CD4-positive, alpha-beta T cell treated with Interferon alpha-2 for 1 hour (primary cell): ENCODE measurements at regions not wholly inside any gene's neighbourhood (a gene's known extent, or its start where the extent isn't known, plus 50 kb on each side); places are given as distances from the start of the nearest gene placed in this dataset.

Experiments
- DNase-seq, 2 donors: peaks; one replicate each; pipeline ENCODE4 v3.0.0-alpha.2; 2020 to 2022

DNA sequence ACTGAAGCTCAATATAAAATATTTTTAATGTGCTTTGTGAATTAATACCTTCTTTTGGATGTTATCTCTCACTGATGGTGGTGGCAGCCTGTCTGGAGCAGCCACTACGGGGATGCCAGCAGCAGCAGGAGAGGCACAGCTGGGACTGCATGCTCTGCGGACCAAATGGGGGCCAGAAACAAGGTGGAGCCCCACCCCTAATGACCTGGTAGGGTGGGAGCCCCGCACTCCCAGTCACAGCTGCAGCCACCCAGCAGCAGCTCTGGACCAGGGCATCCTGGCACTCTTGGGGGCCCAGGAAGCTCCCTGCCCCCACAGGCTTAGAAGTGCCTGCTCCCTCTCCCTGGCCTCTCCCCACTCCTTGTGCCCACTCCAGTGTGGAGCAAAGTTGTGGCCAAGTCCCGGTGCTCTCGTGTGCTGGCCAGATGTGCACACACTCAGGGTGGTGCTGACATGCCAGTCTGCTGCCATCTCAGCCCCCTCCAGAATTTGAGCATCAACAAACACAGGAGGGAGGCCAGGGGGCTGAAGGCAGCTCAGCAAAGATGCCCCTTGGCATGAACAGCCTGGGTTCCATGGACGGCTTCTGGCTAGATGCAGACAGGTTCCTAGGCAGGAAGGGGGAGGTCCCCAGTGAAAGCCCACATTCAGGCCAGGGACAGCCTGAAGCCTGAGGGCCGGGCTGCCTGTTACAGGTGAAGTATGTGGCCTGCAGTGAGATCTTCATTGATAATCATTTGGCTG is 696.7 kb upstream of the SLITRK5 start:
- DNase-seq, result no peak

DNA sequence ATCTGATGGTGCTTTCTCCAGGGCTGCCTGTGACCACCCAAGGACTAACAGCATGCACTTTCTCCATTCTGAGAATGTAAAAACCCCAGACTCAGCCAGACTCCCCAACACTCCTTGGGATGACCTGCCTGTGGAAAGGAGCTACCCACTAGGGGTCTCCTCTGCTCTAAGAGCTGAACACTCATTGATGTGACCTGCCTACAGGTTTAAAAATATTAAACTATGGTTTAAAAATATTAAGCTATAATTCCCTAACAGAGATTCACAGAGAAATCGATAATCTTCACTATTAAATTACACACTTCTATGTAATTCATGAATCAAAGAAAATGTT is 696.2 kb upstream of the SLITRK5 start:
- no peak for DNase-seq

DNA sequence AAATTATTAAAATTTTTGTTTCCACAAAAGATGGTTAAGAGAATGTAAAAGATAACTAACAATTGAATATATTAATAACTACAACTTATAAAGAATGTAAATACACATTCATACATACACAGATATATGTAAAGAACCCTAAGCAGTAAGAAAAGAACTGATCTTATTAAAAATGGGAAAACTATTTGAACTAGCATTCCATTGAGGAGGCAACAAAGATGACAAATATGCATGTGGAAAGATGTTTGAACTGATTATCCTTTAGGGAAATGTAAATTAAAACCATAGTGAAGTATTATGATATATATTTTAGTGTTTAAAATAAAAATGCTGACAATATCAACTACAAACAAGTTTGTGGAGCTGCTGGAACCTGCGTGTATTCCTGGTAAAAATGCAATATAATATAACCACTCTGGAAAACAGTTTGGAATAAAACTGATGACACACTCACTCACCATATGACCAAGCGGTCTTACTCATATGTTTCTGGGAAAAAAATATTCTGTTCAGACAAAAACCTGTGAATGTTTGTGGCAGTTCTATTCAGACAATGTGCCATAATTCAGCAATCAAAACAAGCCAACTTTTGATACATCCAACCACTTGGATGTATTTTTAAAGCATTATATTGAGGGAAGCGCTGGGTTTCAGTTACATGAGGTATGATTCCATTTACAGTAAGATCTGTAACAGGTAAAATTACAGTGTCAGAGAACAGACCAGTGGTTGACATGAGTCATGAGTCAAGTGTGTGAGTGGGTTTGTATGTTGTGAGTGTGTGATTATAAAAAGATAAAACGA is 694.4 kb upstream of the SLITRK5 start:
- DNase-seq, result no peak

DNA sequence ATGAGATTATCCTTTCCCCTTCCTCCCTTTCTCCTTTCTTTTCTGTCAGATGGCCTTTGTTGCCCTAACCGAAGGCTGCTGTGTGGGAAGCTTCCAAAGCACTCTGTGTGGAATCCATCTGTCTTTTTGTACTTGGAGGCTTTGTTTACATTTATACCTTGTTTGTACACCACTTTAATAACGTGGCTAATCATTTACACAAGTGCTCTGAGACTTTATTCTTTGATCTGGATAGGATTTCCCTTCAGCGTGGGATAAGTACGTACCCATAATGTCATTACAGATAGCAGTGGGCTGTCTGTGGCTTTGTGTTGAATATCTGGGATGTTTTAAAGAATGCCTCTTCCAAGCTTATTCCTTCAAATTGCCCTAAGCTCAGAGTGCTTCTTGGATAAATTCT is 684.7 kb upstream of the SLITRK5 start:
- no peak for DNase-seq

DNA sequence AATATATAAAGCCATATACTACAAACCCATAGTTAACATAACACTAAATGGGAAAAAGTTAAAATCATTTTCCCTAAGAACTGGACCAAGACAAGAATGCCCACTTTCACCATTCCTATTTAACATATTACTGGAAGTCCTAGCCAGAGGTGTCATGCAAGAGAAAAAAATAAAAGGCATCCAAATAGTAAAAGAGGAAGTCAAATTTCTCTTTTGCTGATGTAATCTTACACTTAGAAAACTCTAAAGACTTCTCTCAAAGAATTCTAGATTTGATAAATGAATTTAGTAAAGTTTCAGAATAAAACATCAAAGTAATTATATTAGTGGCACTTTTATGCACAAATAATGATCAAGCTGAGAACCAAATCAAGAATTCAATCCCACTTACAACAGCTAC is 678.9 kb upstream of the SLITRK5 start:
- DNase-seq, result no peak

DNA sequence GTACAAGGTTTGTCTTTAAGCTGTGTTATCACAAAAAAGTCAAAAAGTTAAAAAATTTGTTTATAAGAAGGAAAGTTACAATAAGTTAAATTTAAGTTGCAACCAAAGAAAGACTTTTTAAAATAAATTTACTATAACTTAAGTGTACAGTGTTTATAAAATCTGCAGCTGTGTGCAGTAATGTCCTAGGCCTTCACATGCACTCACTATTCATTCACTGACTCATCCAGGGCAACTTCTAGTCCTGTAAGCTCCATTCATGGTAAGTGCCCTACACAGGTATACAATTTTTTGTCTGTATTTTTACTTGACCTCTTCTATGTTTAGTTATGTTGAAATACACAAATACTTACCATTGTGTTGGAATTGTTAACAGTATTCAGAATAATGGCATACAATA is 667.9 kb upstream of the SLITRK5 start:
- no peak for DNase-seq

DNA sequence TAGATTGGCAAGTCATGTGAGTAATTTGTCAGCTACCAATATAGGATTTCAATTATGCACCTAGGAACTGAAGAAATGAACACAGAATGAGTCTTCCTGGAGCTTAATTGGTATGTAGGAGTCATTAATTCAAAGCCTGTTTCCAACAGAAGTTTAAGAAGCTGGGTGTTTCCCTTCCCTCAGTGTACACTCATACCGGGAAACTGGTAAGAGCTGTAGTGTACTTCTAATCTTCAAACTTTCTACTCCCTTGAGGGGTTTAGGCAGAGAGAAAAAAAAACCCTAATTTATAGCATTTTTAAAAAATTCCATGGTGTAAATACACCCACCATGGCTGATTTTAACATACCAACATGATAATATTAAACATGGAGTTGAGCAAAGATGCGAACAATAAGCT is 665.7 kb upstream of the SLITRK5 start:
- DNase-seq, result no peak

DNA sequence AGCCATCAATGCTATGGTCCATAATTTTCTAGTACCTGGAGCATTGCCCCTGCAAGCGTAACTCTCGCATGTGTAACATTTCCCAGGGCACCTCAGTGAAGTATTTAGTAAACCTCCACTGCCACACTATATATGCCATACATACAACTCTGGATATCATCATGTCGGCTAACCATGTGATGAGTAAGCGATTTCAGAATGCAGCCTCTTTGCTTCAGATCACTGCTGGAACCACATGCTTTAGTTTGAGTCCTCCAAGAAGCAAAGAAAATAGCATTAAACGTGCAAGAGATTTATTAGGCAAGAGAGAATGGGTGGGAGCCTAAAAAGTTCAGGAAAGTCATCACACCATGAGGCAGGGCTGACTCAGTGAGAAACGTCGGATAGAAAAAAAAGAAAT is 635.6 kb upstream of the SLITRK5 start:
- DNase-seq, result no peak

DNA sequence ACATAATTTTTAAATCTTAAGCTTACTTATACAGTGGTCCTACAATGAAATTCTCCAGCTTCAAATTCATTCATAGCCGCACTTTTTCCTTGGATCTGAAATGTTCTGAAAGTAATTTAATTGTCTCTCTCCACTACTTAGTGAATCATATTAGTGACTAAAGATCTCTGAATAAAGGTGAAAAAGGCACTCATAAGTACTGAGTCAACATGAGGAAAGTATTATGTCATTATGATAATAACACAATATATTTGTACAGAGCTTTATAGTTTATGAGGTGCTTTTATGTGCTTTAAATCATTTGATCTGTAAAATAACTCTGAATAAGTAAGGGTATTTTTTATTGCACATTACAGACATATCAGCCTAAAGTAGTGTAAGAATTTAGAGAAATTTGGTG is 628.2 kb upstream of the SLITRK5 start:
- DNase-seq, result no peak

DNA sequence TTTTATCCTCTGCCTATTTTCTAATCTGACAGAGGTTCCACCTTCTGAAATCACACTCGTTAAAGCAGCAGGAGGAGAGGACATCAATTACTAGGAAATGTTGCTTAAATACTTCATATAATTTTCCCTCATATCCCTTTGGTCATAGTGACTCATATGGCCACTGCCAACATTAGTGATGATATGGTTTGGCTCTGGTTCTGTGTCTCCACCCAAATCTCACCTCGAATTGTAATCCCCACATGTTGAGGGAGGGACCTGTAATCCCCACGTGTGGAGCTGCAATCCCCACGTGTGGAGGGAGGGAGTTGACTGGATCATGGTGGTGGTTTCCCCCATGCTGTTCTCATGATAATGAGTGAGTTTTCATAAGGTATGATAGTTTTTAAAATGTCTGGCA is 618.4 kb upstream of the SLITRK5 start:
- DNase-seq, result no peak

DNA sequence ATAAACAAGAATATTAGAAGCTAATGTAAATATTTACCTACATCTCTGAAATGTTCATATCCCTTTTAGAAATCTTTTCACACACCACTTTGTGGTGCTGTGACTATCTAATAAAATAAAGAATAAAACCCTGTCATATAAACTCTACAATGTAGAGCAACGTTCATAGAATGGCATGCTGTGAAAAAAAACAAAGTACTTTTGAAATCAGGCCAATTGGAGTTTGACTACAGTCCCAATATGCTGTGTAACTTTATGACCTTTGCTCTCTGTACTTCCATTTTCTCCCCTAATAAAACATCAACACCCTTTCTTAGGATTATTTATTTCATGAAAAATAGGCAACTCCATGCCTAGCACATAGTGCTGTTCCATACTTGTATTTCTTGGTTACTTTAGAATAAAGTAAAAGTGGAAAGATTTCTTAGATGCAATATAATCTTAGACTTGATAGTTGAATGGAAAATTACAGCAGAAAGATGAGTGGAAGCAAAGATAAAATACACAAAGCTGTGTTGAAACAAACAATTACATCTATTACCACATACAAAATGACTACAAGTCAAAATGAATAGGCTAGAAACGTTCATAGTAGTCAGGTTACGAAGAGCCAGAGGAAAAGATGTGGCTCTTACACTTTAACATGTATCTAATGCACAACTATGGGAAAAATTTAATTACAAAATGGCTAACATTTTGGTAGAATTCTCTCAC is 613.2 kb upstream of the SLITRK5 start:
- no peak for DNase-seq

DNA sequence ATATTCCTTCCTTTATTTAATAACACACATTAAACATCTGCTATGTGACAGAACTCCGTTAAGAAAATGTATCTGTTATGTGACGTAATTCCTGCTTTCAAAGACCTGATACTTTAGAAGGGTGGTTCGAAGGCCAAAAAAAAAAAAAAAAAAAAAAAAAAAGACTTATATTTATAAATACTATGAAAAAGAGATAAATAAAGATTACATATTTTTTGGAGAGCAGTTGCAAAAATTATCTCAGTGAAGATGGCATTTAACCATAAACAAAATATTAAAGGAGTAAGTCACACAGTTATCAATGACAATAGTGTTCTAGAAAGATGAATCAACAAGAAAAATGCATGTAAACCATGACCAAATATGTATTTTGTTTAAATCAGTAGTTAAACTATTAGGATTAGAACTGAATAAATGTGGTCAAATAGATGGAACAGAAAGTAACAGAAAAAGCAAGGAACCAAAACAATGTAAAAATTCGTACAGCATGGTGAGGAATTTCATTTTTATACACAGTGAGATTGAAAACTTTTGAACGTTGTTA is 612.3 kb upstream of the SLITRK5 start:
- DNase-seq, result no peak

DNA sequence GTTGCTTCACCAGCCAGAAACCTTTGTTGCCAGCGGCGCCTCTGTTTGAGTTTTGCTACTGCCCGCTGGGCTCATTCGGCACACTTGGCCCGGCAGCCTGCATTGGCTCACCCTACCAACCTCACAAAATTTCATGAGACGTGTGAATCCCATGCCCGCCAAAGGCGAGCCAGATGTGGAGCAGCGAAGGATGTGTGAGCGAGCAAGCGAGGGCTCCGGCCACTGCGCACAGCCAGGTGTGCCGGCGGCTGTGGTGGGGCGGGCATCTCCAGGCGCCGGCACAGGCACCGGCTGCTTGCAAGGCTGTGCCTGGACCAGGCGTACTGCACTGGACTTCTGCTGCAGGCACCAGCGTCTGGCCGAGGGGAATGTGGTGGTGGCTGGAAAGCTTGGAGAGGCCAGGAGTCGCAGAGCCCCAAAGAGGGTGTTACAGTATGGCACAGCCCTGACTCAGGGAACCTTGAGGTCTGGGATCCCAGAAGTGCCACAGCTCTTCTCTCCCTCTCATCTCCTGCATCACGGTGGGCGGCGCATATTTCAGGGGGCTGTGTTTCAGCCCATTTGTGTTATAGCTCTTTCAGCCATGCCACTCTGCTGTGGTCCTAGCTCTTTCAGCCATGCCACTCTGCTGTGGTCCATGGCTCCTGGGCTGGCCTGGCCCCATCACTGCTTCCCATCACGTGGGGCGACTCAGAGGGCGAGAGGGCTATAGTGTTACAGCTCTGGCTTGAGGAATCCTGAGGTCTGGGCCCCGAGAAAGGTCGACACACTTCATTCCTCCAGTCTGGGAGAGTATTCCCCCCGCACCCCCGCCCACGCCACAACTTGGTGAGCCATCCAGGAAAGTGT is 592.0 kb upstream of the SLITRK5 start:
- no peak for DNase-seq

DNA sequence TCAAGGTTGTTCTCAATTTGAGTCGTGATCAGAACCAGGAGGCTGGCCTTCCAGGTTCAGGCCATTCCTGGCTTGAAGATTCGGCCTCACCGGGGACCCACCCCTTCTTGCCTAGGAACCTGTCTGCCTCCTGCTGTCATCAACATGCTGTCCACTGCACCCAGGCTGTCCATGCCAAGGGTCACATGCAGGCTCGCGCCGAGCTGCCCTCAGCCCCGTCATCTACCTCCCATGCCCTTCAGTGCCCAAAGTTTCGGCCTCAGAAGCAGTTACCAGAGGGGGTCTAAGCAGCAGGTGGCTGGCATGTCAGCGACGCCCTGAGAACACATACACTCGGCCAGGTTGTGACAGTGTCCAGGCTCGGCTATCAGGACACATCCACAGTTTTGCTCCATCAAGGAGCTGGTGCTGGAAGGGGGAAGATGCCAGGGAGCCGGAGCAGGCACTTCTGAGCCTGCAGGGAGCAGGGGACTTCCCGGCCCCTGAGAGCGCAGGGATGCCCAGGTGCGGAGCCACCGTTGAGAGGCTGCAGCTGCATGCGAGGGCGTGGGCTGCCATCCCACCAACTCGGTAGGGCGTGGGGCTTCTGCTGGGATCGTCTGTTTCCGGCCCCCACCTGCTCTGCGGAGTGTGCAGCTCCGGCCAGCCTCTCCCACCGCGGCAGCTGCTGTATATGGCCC is 590.9 kb upstream of the SLITRK5 start:
- DNase-seq, result no peak

DNA sequence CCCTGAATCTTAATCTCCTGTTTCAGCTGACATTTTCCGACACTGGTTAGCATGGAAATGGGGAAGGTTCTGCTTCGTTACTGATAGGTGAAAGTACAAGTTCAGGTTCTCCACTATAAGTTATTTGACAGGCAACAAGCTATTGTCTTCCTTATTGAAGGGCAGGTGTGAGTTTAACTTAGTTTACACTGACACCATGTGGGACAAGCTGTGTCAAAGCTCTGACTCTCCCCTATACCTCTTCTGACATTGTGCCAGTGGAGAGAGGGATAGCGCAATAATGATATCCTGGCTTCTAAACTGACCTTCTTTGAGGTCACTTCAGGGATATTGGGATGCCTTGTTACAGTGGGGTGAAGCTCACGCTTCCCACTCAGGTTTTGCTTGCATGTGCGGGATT is 587.0 kb upstream of the SLITRK5 start:
- no peak for DNase-seq

DNA sequence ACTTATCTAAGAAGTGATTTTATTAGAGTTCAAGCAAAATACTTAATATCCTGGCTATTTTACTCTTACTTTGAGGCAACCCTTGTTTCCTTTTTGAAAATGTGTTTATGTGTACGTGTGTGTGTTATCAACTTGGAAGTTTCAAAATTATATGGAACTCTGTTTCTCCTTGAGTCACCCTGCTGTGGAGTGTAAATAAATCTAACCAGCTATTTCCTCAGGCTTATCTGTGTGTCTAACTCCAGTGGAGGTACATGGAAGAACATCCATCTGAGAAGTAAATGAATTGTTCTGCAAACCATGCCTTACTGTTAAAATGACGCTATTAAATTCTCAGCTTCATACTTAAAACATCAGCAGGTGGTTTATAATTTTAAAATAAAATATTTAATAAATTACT is 583.4 kb upstream of the SLITRK5 start:
- no peak for DNase-seq

DNA sequence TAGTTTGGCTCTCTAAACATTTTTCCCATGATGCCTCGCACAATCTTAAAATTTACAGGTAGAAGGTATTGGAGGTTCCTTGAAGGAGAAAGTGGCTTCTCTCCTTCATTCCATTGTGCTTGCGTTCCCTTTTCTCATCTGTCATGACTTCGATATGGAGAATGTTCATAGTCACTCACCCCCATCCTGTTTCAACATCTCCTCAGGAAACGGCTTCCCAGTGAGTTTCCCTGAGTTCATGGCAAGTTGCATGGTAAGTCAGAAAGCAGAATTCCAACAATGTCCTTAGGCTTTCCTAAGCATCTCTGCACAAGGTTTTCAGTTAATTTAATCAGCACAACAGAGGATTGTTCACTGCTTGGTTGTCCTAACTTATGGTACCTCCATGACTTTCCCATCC is 581.8 kb upstream of the SLITRK5 start:
- no peak for DNase-seq

DNA sequence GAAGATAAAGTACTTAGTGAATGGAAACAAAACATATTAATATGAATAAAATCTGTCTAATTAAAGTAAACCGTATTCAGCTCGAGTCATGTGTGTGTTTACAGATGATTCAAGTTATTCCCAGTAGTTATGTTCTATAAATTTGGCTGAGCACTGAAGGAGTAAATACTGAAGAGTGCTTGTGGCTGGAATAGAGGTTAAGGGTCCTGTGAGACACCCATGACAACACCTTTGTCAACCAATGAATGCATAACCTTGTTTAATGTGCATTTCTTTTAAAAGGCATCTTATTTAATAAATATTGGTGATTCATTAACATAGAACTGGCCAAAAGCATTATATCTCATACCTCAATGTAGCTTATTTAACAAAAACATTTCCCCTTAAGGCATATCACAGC is 577.8 kb upstream of the SLITRK5 start:
- no peak for DNase-seq

DNA sequence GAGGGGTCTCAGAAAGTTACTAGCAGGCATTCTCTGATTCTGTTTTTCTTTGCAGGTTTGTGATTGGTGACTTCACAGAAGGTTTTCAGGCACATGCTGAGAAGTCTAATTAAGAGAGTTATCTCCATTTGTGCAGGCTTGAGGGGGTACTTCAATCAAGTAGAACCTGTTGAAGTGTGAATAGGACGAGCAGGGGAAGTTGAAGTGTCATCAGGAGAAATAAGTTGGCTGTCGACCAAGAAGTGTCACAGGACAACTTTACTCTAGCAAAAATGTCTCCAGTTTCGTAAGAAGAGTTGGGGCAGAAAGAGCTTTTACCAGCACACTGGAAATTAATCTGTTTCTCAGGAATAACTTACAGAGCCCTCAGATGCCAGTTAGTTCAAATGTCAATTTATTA is 576.5 kb upstream of the SLITRK5 start:
- DNase-seq, result no peak

DNA sequence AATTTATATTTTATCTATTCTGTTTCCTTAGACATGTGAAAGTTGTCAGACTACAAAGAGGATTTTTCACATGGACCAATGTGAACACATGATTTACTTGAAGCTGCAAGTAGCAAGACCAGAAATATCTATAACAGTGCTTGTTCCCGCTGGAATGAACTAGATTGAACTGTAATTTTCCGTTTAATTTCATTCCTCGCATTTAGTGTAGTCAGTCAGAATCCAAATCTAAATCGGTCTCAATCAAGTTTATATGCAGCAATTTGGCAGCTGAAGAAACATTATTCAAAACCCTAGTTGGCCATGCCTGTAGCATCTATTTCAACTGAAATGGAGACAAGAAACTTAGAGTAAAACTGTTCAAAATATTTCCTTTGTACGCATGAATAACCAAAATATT is 570.7 kb upstream of the SLITRK5 start:
- DNase-seq, result no peak

DNA sequence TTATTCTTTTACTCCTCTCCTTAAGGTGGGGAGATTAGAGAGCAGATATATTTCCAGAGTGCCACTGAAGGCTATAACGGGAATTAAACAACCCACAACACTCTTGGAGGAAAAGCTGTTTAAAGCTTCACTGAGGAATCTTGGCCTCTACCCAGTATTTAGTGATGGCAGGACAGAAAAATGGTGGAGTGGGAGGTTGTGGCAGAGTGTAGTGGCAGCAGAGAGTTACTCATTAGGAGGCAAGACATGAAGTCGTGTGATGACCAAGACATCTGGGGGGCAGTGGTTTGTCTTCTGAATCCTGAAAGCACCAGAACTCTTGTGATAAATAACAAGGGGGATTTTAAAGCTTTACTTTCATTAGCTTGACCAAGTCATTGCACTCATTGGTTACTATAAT is 563.5 kb upstream of the SLITRK5 start:
- no peak for DNase-seq

DNA sequence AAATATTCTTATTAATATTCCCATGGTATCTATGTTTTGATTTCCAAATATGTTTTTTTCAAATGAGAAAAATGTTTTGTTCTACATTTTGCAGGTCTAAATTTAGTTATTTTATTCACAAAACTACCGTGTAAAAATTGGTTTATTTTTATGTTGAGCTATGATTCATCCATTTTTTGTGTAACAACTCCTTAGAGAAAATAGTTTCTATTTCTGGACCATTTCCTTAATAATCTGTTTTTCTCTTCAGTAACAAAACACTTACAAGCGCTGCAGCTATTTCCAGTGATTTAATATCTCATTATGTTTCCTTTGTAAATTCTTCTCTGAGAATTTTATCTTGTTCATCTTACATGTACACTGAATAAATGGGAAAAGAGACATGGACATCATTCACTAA is 550.7 kb upstream of the SLITRK5 start:
- no peak for DNase-seq
